ENCODE measurements at regions not wholly inside any gene's neighbourhood (a gene's known extent, or its start where the extent isn't known, plus 50 kb on each side); places are given as distances from the start of the nearest gene placed in this dataset.
A peak's percentile ranks its signal among the peaks of the same experiment; 100 is the strongest.

DNA sequence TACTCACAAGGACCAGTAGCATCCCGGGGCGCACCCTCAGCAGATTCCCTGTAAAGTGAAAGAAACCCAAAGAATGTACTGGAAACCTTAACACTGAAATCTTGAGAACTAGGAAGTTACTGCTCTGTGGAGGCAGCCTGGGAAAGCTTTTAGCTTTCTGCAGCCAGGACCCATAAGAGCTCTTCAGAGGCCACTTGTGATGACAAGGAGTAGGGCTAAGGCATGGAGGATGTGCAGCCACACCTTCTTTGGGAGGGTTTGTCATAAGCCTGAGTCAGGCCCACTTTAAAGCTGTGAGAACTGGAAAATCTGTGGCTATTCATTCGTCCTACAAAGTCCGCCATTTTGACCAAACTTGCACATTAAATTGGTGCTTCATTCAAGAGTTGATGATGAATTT is 291.1 kb upstream of the TLE4 start:
- no peak for DNase-seq

DNA sequence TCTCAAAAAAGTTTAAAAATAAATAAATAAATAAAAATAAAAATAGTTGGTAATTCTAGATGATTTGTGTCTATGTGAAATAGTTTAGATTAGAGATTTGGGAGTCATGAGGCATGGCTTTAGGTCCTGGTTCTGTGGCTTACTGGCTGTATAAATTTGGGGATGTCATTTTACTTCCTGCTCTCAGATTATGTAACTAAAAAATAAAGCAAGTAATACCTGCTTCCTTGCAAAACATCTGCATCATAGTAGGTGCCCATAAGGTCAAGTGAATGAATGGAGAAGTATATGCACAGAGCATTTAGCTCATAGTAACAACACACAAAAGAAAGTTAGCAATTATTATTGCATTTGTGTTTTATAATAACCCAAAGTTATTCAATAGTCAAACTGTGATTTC is 287.7 kb upstream of the TLE4 start:
- DNase-seq = no peak

DNA sequence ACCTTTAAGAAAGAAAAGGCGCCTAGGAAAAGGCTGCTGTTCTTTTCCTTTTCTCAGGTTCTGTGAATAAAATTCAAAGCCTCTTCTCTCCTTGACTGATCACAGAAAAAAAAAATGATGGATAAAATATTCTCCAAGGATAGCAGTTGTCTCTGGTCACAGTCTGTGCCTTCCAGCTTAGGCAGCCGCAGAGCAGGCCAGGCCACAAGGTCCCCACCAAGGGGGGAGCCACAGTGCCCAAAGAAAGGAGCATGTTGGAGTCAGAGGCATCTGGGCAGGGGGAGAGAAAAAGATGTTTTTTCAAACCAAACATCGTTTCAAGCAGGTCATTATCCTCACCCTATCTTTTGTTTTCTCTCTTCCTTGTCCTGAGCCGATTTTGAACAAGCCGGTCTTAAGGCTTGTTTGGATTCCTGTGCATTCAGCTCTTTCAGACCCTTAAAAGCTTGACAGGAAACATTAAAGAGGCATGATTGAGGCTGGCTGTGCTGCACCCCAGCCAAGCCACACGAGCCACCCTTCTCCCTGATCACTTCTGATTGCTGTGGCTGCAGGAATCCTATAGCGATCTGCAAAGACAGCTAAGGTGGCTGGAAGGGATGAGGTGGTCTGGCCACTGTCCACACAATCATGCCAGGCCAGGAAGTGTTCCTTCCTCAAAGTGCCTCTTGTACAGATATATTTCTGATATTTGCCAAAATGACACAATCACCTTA is 284.6 kb upstream of the TLE4 start:
- no peak for DNase-seq

DNA sequence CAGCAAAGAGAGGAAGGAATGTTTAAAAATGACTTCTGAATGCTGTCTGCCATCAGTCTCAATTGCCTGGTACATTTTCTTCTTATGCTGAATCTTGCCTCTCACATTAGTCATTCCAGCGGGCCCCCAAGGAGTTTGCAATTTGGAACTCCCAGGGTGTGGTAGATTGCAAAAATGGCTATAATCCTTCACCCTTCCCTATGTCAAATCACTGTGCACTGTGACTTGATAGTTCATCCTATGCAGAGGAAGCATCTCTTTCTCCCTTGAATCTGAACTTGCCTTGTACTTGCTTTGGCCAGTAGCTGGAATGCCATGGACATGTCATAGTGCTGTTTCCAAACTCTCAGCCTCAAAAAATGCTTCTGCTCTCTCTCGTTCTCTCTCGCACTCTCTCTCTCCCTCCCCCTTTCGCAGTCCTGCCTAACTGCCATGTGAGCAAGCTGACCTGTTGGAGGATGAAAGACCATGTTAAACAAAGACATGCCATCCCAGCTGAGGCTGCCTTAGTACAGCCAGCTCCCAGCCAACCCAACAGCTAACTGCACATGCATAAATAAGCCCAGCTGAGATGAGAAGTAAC is 284.0 kb upstream of the TLE4 start:
- DNase-seq = no peak

DNA sequence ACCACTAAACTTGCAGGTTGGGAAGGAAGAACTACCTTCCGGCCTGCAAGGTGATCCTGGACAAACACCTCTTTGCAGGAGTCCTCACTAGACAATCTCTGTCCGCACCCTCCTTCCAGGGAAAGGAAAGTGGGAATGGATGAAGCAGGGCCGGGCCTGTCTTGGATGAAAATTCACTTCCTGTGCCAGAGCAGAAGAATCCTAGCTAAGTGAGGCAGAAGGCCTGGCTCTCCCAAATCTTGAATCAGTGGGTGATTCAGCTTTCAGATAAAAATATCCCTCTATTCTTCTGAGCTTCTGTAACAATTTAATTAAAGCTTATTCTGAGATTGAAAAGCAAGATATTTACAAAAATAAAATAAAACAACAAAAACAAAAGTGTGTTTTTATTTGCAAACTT is 281.9 kb upstream of the TLE4 start:
- no peak for DNase-seq

DNA sequence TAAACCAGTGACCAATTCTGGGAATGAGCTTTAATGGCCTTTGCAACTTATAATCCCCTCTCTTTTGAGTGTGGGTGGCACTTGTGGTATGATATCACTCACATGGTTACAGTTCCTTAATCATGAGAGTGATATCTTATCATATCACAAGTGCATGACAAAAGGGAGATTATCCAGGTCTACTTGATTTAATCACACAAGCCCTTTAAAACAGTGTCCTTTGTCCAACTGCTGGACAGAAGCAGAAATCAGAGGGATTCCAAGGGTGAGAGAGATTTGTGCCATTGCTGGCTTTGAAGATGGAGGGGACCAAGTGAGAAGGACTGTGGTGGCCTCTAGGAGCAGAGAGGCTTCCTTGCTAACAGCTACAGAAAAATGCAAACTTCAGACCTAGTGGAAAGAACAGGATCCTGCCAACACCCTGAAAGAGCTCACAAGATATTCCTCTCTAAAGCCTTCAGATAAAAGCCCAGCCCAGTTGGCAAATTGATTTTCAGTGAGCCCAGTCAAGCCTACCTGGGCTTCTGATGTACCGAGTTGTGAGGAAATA is 279.0 kb upstream of the TLE4 start:
- DNase-seq = no peak

DNA sequence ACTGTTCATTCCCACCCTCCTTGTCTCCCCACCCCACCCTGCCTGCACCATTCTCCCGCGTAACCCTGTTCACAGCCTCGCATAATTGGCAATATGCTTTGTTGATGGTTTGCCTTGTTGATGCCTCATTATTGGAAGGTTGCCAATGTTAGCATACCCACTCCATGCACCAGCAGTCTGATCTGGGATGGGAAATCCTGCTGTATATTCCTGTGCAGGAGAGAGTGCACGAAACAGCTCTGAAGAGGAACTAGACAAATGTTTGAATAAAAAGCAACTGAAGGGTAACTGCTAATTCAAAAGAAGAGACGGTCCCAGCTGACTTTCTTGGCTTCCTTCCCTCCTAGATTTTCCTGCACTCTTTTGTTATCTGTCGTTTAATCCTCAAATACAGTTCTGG is 271.7 kb upstream of the TLE4 start:
- peak; percentile 96 for DNase-seq

DNA sequence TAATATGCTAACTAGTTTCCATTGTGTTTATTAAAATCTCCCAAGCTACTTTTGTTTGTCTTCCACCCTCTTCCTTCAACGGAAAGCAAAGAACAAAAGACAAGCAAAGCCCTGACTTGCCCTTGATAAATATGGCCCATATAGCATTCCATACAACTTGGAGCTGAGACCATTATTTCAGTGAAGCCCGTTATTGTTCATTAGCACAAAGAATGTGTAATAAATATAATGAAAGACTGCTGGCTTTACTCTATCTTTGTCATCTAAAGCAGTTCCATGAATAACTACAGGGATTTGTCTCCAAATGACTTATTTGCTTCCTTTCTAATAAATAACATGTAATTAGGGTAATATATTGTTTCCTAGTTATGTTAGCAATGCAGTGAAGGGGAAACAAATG is 270.7 kb upstream of the TLE4 start:
- DNase-seq = no peak

DNA sequence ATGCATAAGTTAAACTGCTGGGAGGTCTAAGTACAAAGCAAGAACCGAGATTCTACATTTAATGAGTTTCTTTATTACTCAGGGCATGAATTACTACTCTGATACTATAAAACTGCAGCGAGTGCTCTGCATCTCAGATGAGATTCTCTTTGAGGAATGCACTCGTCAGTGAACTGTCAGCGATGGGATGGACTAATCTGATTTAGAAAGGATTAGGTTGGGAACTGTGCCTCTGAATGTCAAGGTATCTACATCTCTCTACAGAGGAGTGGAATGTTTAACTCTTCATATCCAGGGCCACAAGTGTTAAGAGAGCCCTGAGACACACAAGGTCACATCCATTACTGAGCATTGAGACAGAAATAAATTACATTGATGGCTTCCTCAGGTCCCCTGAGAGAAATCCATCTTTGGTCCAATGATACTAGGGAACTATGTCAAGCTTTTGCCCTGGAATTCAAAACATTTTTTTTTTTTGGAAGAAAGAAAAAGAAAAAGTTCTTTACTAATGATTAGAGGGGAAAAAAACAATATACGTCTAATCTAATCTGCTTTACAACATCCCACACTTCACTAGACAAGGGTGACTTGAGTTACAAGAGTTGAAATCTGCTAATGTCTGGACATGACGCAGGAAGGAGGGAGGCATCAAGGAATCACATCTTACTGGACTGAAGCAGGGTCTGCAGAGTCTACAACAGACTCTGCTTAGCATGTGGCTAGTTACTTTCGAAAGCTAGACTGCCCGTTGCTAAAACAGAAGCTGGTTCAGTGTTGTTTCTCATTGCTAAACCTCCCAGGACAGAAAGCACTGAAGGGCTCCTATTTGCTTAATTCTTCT is 270.0 kb upstream of the TLE4 start:
- DNase-seq = no peak

DNA sequence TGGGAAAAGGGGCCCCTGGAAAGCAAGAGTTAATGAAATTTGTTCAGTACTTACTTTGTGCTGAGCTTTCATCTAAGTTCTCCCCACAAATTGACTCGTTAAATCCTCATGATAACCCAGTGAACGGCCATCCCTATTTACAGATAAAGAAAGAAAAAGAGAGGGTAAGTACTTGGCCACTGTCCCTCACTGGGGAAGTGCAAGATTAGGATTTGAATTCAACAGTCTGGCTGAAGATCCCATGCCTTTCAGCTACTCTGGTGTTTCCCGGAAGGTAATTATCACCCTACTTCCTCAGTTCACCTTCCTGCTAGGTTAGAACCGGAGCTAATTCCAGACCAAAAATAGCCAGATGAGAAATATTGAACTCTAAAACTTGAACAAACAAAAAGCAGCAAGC is 269.2 kb upstream of the TLE4 start:
- no peak for DNase-seq

DNA sequence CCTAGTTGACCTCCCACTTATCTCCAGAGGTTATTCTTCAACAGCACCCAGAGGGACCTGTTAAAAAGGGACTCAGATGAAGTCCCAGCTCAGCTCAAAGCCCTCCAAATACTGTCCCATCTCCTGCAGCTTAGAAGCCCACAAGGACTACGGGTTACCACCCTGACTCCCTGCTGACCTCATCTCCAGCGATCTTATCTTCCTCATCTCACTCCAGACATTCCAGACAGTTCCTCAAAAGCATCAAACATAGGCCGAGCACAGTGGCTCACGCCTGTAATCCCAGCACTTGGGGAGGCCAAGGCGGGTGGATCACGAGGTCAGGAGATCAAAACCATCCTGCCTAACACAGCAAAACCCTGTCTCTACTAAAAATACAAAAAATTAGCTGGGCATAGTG is 263.8 kb upstream of the TLE4 start:
- no peak for DNase-seq

DNA sequence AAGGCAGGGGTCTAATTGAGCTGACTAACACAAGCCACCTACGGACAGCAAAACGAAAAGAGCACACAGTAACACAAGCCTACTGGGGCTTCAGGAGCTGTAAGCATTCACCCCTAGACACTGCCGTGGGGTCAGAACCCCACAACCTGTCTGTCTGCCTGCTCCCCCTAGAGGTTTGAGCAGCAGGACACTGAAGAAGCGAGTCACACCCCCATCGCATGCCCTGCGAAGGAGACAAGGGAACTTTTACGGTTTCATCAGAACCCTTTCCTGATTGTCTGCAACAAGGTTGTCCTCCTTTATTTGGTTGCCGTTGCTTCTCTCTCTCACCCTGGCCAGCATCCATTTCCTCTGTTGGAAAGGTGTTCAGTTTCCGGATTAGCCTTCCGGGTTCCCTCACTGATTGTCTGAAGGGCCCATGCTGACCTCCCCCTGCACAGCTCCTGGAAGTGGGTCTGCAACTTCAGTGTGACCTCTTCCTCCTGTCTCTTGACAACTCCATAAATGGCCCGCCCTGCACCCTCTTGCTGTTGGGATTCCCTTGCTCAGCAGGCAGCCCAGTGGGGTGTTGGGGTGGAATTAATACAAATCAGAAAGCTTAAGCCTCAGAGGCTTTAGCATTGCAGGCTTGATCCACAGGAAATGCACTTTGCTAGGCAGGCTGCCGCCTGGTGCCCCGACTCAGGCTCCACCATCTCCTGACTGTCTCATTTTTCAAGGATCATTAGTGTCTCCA is 258.9 kb upstream of the TLE4 start:
- DNase-seq = no peak

DNA sequence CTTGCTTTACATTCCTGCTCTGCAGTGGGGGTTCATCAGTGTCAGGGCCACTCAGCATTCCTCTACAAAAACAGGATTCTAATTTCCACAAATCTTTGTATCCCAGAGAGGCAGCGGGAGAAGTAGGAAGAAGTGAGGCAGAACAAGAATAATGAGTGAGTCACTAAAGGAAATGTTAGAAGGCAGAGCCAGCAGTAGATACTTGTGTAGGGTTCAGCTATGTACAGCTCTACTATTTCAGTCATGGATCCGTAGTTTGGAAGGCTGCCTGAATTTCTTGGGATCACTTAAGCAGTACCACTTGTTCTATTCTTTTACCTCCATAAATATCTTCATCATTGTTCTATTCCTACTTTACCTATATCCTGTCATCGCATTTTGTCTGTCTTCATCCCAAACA is 246.3 kb upstream of the TLE4 start:
- DNase-seq = no peak

DNA sequence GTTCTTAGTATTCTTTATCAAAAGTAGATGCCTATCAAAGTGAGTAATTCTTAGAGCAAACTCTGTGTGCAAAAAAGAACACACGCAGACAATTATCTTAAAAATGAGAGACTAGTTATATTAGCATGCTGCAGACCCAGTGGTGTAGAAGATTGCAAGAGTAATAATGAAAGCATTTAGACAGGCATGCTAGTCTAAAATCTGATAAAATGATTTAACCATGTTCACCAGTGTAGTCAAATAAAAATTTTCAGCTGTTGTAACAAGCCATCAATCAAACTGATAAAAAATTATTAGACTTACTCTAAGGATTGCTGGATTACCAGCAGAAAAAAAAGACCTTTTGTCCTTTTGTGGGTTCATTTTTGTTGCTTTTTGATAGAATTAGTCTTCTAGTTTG is 241.9 kb upstream of the TLE4 start:
- no peak for DNase-seq

DNA sequence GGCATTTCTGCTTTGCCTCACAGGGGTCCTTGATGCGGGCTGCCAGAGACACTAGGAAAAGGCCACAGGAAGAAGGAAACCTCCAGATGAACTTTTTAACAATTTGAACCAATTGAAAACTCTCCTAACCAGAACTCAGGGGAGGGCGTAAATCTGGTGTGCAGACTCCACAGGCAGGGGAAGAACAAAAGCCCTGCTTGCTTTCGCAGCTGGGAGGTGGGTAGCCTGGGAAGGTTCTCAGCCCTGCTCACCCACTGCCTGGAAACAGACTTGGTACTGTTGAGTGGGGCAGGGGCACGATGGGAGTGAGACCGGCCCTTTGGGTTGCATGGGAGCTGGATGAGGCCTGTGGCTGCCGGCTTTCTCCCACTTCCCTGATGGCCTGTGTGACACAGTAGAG is 237.8 kb upstream of the TLE4 start:
- DNase-seq = no peak

DNA sequence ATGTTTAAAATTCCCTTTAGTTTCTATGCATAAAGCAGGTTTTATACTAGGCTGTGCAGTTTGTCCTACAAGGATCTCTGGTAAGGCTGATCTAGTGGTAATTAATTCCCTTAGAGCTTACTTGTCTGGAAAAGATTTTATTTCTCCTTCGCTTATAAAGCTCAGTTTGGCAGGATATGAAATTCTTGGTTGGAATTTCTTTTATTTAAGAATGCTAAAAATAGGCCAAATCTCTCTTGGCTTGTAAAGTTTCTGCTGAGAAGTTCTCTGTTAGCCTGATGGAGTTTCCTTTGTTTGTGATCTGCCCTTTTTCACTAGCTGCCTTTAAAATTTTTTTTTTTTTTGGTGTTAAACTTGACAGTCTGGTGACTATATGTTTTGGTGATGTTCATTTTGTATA is 237.1 kb upstream of the TLE4 start:
- no peak for DNase-seq

DNA sequence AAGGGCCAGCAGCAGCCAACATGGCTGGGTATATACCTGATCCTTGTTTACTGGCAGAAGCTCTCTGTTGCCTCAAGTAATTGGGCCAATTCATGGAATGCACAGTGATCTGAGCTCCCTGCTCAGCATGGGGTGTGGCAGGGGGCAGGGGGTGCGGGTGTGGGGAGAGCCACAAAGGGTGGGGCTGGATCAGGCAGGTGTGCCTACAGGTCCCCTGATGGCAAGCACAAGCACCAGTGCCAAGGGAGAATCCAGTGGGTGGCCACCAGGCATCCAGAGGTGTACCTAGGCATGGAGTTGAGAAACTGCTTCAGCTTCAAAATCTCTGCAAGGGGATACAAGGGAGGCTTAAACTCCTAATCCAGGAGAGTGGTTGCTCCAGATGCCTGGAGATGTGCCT is 235.8 kb upstream of the TLE4 start:
- DNase-seq = no peak

DNA sequence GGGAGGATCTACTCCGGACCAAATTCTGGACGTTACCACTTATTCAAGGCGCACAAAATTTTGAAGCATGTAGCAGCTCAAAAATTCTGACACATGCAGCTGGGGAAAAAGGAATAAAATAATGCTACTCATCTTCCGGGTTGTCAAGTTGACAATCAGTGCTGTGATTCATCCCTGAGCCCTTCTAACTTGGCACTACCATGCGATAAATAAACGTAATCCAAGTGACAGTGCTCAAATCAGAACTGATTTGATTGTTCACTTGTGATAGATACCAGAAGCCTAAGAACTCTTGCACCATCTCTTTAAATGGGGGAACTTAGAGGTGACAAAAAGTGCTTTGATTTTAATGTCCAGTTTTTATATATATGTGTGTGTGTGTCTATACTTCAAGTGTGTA is 230.2 kb upstream of the TLE4 start:
- DNase-seq = no peak

DNA sequence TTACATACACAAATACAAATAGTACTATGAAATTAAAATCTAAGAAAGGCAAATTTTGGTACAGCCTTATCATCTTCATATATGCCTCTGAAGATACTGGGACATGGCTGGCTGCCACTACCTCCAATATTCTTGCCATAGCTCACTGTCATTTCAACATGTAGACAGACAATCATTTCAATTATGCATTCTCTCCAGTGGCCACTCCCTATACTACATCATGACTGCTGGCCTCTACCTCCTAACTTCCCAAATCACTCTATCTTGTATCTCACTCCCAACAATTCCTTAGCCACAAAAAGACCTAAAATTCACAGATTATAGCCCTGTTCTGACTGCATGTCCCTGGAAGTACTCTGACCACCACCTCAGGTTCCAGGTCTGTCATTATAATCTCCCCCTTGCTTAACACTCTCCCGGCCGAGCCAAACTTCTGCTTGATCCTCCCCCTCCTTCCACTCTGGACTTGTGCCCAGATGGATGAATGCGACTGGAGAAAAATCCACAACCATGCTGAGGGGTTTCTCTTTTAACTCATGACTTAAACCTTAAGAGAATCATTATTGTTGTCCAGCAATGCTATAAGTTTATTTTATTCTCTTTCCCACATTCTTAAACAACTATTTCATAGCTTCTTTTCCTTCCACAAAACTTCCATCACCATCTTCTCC is 225.3 kb upstream of the TLE4 start:
- no peak for DNase-seq

DNA sequence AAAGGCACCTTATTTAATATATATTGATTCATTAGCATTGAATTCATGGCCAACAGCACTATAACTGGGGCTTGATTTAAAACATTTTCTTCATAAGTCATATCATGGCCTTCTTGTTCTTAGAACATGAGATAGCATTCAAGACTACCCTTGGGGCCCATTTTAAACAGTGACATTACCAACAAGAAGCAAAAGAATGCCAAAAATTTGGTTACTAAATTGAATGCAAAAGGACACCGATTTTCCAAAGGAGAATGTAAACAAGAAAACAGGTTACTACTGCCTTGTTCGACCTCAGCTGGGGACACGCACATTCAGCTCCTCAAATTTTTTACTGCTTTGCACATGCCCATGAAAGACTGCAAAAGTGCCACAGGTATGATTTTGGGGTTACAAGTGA is 219.4 kb upstream of the TLE4 start:
- no peak for DNase-seq

DNA sequence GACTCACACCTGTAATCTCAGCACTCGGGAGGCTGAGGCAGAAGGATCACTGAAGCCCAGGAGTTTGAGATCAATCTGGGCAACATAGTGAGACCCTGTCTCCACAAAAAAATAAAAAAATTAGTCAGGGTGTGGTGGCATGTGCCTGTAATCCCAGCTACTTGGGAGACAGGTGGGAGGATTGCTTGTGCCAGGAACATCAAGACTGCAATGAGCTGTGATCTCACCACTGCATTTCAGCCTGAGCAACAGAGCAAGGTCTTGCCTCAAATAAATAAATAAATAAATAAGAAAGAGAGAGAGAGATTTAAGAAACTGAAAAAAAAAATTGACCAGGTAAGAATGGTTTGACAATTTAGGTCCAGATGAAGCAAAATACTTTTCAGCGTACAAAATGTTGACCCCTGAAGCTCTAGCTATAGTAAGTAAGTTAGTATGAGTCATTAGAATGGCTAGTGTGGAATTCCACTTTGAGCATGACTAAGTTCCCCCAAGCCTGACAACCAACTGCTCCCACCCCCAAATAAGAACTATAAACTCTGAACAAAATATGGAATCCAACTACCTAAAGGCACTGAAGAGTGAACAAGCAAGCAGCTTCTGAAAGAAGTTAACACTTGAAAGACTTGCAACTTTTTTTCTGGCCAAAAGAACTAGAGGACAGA is 217.8 kb upstream of the TLE4 start:
- no peak for DNase-seq

DNA sequence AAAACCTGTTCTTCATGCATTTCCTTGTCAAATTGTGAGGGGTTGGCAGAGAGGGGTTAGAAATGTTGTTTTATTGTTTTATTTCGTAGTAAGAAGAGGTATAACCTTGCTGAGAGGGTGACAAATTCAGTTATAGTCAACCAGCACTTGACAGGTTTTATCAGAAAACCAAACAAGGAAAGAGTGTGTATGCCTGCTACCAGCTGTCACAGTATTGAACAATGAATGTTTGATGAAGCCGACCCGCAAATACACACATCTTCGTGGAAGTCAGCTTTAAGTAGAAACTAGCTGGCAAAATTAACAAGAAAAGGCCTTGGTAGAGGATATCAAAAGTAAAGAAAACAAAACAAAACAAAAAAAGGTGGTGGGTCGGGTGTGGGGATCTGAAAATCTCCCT is 214.6 kb upstream of the TLE4 start:
- DNase-seq = no peak
